ENCODE measurements at regions not wholly inside any gene's neighbourhood (a gene's known extent, or its start where the extent isn't known, plus 50 kb on each side); places are given as distances from the start of the nearest gene placed in this dataset.

DNA sequence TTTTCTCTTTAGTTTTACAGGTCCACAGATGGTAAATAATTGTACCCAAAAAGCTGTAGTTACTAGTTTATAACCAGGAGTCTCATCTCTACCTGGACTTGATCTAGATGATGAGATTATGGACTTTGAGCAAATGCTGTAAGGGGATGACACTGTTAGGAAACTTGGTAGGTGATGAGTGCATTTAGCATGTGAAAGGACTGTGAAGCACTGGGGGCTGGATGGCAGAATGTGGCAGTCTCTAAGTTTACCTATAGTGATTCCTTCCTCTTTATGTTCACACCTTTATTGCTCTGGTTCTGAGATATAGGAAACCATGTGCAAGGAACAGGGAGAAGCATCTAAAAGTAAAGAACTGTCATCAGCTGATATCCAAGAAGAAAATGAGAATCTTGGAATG, 230.7 kb upstream of the CHORDC1 start:
- no peak for TF ChIP-seq CTCF (IDR thresholded peaks at IDR 0.05; ENCODE audit: low read depth, low read length, poor library complexity, severe bottlenecking)
- TF ChIP-seq EZH2phosphoT487 (IDR thresholded peaks at IDR 0.05; ENCODE audit: borderline replicate concordance, low read length), result no peak

Data from DOHH2 (cell line).